Sigmoid colon (tissue), 6 donors: ENCODE measurements at regions not wholly inside any gene's neighbourhood (a gene's known extent, or its start where the extent isn't known, plus 50 kb on each side); places are given as distances from the start of the nearest gene placed in this dataset.
"Not testable (repeated sequence)": the region's sequence is repeated elsewhere in the genome, so short reads cannot be mapped to it uniquely, and the experiment has no call there.

Source experiments
- DNase-seq: peaks from one replicate; pipeline ENCODE4 v3.0.0-alpha.2; 2019
- H3K27ac ChIP-seq, 4 donors: fragments of 200-600 bp; sonication (generic); one replicate each; pipeline ENCODE4 v1.5.1; 2016 to 2019; ENCODE audit warnings: mild to moderate bottlenecking in 1 of 4
- H3K27me3 ChIP-seq, 3 donors: fragments of 200-600 bp; sonication (generic); one replicate each; pipeline ENCODE4 v1.5.1; 2019; ENCODE audit warnings: mild to moderate bottlenecking in 1 of 3
- H3K36me3 ChIP-seq, 4 donors: fragments of 200-600 bp; sonication (generic); one replicate each; pipeline ENCODE4 v1.5.1; 2016 to 2019
- H3K4me1 ChIP-seq, 4 donors: fragments of 200-600 bp; sonication (generic); one replicate each; pipeline ENCODE4 v1.5.1; 2017 to 2019
- H3K4me3 ChIP-seq, 4 donors: fragments of 200-600 bp; sonication (generic); one replicate each; pipeline ENCODE4 v1.5.1; 2017 to 2019; ENCODE audit warnings: mild to moderate bottlenecking in 2 of 4, moderate library complexity in 1 of 4
- H3K9me3 ChIP-seq, 4 donors: fragments of 200-600 bp in 3 of 4; sonication (generic) in 3 of 4; one replicate each; pipeline versions ENCODE4 v1.5.1 to v1.6.1; 2013 to 2019
- EP300 ChIP-seq, 4 donors: sonication (generic); formaldehyde crosslinking; IDR thresholded peaks; one replicate each; pipeline ENCODE4 v1.6.1; 2017; ENCODE audit warnings: antibody characterized with exemption in 4 of 4
- POLR2A ChIP-seq, 2 donors: fragments of 450-650 bp; IDR thresholded peaks; one replicate each; pipeline ENCODE4 v1.6.1; 2016; ENCODE audit warnings: antibody characterized with exemption in 2 of 2, mild to moderate bottlenecking in 2 of 2, moderate library complexity in 2 of 2
- POLR2AphosphoS5 ChIP-seq, 4 donors: sonication (generic); formaldehyde crosslinking; IDR thresholded peaks; one replicate each; pipeline ENCODE4 v1.6.1; 2017; ENCODE audit warnings: antibody characterized with exemption in 4 of 4
- WGBS, 2 donors: extraction: QIAGEN DNeasy Blood & Tissue Kit; methylation state at CpG; one replicate each; pipeline ENCODE4 v1.1.7; 2013; 5-methylcytosine and 5-hydroxymethylcytosine counted together
- intact Hi-C: fragments of 100-400 bp; cut with DNase I; formaldehyde crosslinking; loops from one replicate; pipeline ENCODE4 v1.15.1; 2023
- TF ChIP-seq, protein P1 (sequence below), 4 experiments: fragments of 450-650 bp in 3 of 4; fragments of 200-600 bp in 1 of 4; IDR thresholded peaks; one replicate each; pipeline ENCODE4 v1.5.1; 2016 to 2019; ENCODE audit warnings: antibody characterized with exemption in 4 of 4, mild to moderate bottlenecking in 3 of 4, moderate library complexity in 2 of 4
- donor health status: healthy with polysubstance abuse.
- donor health status: healthy.

DNA sequence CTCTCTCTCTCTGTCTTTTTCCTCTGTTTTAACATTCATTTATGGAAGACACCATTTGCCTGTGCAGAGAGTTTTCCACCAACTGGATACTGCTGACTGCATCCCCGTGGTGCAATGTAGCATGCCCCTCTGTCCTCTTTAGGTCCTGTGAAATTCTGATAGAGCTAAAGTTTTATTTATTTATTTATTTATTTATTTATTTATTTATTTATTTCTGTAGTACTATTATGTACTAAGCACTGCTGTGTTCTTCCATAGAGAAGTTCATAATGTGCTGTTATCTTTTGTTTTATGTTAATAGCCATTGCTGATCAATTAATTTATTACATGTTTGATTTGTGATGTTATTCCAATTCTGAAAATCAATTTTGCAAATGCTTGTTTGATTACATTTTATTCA, 749.9 kb downstream of the ZBBX start:
- Histone ChIP-seq H3K36me3 (no peaks in the 10 kb centered on the region), H3K9me3 (no peaks in the 10 kb centered on the region), H3K27me3 (no peaks in the 10 kb centered on the region), H3K27ac (no peak overlapping the region), H3K4me1 (no peaks in the 10 kb centered on the region), H3K4me3 (no peak overlapping the region)
- no peak for DNase-seq
- TF ChIP-seq POLR2AphosphoS5 (IDR thresholded peaks at IDR 0.05), result no peak
- TF ChIP-seq POLR2A (IDR thresholded peaks at IDR 0.05), result no peak
- TF ChIP-seq, protein P1, sequence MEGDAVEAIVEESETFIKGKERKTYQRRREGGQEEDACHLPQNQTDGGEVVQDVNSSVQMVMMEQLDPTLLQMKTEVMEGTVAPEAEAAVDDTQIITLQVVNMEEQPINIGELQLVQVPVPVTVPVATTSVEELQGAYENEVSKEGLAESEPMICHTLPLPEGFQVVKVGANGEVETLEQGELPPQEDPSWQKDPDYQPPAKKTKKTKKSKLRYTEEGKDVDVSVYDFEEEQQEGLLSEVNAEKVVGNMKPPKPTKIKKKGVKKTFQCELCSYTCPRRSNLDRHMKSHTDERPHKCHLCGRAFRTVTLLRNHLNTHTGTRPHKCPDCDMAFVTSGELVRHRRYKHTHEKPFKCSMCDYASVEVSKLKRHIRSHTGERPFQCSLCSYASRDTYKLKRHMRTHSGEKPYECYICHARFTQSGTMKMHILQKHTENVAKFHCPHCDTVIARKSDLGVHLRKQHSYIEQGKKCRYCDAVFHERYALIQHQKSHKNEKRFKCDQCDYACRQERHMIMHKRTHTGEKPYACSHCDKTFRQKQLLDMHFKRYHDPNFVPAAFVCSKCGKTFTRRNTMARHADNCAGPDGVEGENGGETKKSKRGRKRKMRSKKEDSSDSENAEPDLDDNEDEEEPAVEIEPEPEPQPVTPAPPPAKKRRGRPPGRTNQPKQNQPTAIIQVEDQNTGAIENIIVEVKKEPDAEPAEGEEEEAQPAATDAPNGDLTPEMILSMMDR (IDR thresholded peaks at IDR 0.05), result no peak
- TF ChIP-seq EP300 (IDR thresholded peaks at IDR 0.05), result no peak
- intact Hi-C loops, result no loop called here
- 80 to 86% methylated on average over 1 of the region's 1 CpG for WGBS, 2 donors

DNA sequence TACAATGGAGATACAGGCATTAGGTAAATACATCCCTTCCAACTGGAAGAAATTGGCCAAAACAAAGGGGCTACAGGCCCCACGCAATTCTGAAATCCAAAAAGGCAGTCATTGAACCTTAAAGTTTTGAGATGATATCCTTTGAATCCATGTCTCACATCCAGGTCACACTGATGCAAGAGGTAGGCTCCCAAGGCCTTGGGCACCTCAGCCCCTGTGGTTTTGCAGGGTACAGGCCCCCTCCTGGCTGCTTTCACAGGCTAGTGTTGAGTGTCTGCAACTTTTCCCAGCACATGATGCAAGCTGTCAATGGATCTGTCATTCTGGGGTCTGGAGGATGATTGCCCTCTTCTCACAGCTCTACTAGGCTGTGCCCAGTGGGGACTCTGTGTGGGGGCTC, 766.7 kb downstream of the ZBBX start:
- H3K27ac ChIP-seq, result no peak overlapping the region
- intact Hi-C loops, result no loop called here
- no peaks in the 10 kb centered on the region for H3K4me1 ChIP-seq
- H3K27me3 ChIP-seq, result no peaks in the 10 kb centered on the region
- no peak for DNase-seq
- no peaks in the 10 kb centered on the region for H3K36me3 ChIP-seq
- TF ChIP-seq POLR2A (IDR thresholded peaks at IDR 0.05) (no peak), EP300 (IDR thresholded peaks at IDR 0.05) (no peak), POLR2AphosphoS5 (IDR thresholded peaks at IDR 0.05) (no peak)
- TF ChIP-seq, protein P1 (IDR thresholded peaks at IDR 0.05), result no peak
- no peak overlapping the region for H3K4me3 ChIP-seq
- H3K9me3 ChIP-seq, result peaks cover 0 to 6% (median 0%) of the 10 kb centered on the region in 4 donors
- WGBS, 2 donors, result 92 to 94% methylated on average over 1 of the region's 1 CpG

DNA sequence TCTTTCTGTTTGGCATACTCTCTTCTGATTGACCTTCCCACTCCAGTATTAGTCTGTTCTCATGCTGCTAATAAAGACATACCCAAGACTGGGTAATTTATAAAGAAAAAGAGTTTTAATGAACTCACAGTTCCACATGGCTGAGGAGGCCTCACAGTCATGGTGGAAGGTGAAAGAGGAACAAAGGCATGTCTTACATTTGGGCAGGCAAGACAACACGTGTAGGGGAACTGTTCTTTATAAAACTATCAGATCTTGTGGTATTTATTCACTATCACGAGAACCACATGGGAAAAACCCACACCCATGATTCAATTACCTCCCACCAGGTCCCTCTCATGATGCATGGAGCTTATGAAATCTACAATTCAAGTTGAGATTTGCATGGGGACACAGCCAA, 767.3 kb downstream of the ZBBX start:
- H3K9me3 ChIP-seq, H3K27ac ChIP-seq, H3K36me3 ChIP-seq, H3K27me3 ChIP-seq, intact Hi-C loops, DNase-seq, H3K4me1 ChIP-seq, H3K4me3 ChIP-seq: not testable (repeated sequence)
- WGBS, 2 donors, result 43 to 60% methylated on average over 2 of the region's 2 CpGs

DNA sequence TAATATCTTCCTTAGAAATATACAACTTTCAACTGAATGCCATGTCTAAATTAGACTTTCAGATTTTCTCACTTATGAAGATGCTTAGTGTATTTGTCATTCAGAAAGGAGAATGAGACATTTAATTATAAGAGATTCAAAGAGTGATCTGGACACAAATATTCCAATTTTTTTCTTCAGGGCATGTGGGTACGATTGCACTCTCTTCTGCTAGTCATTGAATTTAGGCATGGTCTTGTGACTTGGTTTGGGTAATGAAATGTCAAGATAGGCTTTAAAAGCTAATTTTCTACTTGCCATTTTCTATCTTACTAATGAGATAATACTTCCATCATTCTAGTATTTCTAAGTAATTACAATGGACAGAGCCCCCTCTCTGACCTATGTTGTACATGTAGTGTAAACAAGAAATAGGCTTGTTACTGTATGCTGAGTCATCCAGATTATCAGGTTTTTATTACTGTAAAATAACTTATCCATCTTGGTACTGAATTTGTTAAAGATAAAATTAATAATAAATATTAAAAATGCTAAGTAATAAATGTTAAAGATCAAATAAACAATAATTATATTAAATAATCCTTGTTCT, 770.8 kb upstream of the BCHE start:
- Histone ChIP-seq H3K27me3 (no peaks in the 10 kb centered on the region), H3K9me3 (no peaks in the 10 kb centered on the region), H3K4me1 (no peaks in the 10 kb centered on the region), H3K36me3 (no peaks in the 10 kb centered on the region), H3K27ac (no peak overlapping the region), H3K4me3 (no peak overlapping the region)
- DNase-seq, result no peak
- WGBS, 2 donors, result 82 to 91% methylated on average over 1 of the region's 1 CpG
- intact Hi-C loops, result no loop called here
- TF ChIP-seq EP300 (IDR thresholded peaks at IDR 0.05) (no peak), POLR2AphosphoS5 (IDR thresholded peaks at IDR 0.05) (no peak), POLR2A (IDR thresholded peaks at IDR 0.05) (no peak)
- TF ChIP-seq, protein P1 (IDR thresholded peaks at IDR 0.05), result no peak

DNA sequence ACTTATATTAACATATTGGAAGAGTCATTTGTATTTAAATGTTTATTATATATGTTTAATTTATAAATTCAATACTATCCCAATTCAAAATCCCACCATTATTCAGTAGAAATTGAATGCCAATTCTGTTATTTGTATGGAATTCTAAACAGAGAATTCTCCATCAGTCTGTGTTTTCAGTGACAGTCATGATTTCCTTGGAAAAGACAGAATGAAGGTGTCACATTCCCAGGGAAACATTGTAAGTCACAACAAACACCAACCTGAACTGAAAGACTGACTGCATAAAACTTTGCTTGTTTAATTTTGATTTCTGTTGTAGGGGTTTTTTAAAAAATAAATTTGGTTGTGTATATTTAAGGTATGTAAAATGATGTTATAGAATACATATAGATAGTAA, 769.8 kb upstream of the BCHE start:
- Histone ChIP-seq H3K4me1 (no peaks in the 10 kb centered on the region), H3K36me3 (no peaks in the 10 kb centered on the region), H3K27ac (no peak overlapping the region), H3K9me3 (no peaks in the 10 kb centered on the region), H3K4me3 (no peak overlapping the region), H3K27me3 (no peaks in the 10 kb centered on the region)
- DNase-seq, result no peak
- TF ChIP-seq, protein P1 (IDR thresholded peaks at IDR 0.05), result no peak
- TF ChIP-seq EP300 (IDR thresholded peaks at IDR 0.05) (no peak), POLR2AphosphoS5 (IDR thresholded peaks at IDR 0.05) (no peak), POLR2A (IDR thresholded peaks at IDR 0.05) (no peak)
- intact Hi-C loops, result no loop called here
